ENCODE measurements at regions not wholly inside any gene's neighbourhood (a gene's known extent, or its start where the extent isn't known, plus 50 kb on each side); places are given as distances from the start of the nearest gene placed in this dataset.

GRCh38 chr17:79392598-79392997, 218.3 kb downstream of the RBFOX3 start:
- Histone ChIP-seq H3F3A (ENCODE audit: low read depth) (no peaks in the 10 kb centered on the region), H3K36me3 (ENCODE audit: insufficient read depth, low read length) (no peaks in the 10 kb centered on the region), H3K79me2 (ENCODE audit: insufficient read depth, low read length) (no peaks in the 10 kb centered on the region), H3K27me3 (ENCODE audit: insufficient read depth, low read length, poor library complexity, severe bottlenecking) (no peaks in the 10 kb centered on the region), H3K9me2 (replicated peaks; ENCODE audit: low read depth, low read length) (no peaks in the 10 kb centered on the region), H3K9ac (ENCODE audit: low read depth, low read length, poor library complexity, severe bottlenecking) (no peak overlapping the region), H2AFZ (ENCODE audit: low read length) (no peak overlapping the region), H3K4me3 (ENCODE audit: low read length, poor library complexity, severe bottlenecking) (no peak overlapping the region), H3K9me3 (ENCODE audit: insufficient read depth, low read depth, low read length) (no peaks in the 10 kb centered on the region), H4K20me1 (ENCODE audit: insufficient read depth, low read length, poor library complexity, severe bottlenecking) (no peaks in the 10 kb centered on the region), H3K4me1 (ENCODE audit: insufficient read depth, low read length, poor library complexity, severe bottlenecking) (no peaks in the 10 kb centered on the region), H3K4me2 (ENCODE audit: low read depth, low read length, poor library complexity, severe bottlenecking) (no peak overlapping the region)
- TF ChIP-seq, protein P1, sequence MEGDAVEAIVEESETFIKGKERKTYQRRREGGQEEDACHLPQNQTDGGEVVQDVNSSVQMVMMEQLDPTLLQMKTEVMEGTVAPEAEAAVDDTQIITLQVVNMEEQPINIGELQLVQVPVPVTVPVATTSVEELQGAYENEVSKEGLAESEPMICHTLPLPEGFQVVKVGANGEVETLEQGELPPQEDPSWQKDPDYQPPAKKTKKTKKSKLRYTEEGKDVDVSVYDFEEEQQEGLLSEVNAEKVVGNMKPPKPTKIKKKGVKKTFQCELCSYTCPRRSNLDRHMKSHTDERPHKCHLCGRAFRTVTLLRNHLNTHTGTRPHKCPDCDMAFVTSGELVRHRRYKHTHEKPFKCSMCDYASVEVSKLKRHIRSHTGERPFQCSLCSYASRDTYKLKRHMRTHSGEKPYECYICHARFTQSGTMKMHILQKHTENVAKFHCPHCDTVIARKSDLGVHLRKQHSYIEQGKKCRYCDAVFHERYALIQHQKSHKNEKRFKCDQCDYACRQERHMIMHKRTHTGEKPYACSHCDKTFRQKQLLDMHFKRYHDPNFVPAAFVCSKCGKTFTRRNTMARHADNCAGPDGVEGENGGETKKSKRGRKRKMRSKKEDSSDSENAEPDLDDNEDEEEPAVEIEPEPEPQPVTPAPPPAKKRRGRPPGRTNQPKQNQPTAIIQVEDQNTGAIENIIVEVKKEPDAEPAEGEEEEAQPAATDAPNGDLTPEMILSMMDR (conservative IDR thresholded peaks at IDR 0.05; ENCODE audit: low read length), result no peak
- TF ChIP-seq EZH2phosphoT487 (IDR thresholded peaks at IDR 0.05; ENCODE audit: borderline replicate concordance), result no peak

DNA sequence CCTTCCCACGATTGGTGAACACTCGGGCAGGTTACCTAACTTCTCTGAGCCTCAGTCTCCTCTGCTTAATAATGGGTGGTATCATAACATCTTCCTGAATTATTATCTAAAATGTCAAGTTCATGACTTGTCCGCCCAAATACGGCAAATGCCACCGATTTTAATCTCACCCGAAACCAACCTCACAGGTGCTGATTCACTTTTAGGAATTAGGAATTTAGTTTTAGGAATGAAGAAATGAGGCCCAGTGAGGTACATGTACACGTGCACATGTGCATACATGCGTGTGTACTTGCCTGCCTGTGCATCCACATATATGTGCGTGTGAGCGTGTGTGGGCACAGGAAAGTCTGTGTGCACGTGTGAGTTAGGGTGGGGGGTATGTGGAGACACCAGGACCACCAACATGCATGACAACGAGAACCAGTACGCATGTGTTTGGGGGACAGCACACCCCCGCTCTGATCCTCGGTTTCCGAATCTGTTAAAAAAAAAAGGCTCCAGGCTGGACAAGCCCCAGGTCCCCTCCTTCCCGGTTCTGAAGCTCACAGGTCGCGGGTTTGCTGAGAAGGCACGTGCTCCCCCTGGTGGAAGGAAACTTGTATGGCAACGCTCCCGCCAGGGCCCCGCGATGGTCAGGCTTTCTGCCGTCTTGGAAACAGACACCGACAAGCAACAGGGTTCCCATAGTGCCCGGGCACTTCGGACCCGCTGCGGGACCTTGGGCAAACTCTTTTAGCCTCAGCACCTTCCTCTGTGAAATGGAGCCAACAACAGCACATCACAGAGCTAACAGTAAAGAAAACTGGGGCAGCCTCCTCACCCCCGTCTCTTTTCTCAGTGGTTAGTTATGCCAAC, 219.2 kb downstream of the RBFOX3 start:
- no peak overlapping the region for H3K9ac ChIP-seq (ENCODE audit: low read depth, low read length, poor library complexity, severe bottlenecking)

GRCh38 chr17:79389896-79390295, 221.0 kb downstream of the RBFOX3 start:
- Histone ChIP-seq H3K9me3 (ENCODE audit: insufficient read depth, low read depth, low read length) (no peaks in the 10 kb centered on the region), H3K4me1 (ENCODE audit: insufficient read depth, low read length, poor library complexity, severe bottlenecking) (no peaks in the 10 kb centered on the region), H3K27me3 (ENCODE audit: insufficient read depth, low read length, poor library complexity, severe bottlenecking) (no peaks in the 10 kb centered on the region), H3K79me2 (ENCODE audit: insufficient read depth, low read length) (no peaks in the 10 kb centered on the region), H3K9me2 (replicated peaks; ENCODE audit: low read depth, low read length) (no peaks in the 10 kb centered on the region), H3K4me3 (ENCODE audit: low read length, poor library complexity, severe bottlenecking) (no peak overlapping the region), H4K20me1 (ENCODE audit: insufficient read depth, low read length, poor library complexity, severe bottlenecking) (no peaks in the 10 kb centered on the region), H3K36me3 (ENCODE audit: insufficient read depth, low read length) (no peaks in the 10 kb centered on the region), H2AFZ (ENCODE audit: low read length) (no peak overlapping the region), H3F3A (ENCODE audit: low read depth) (no peaks in the 10 kb centered on the region), H3K4me2 (ENCODE audit: low read depth, low read length, poor library complexity, severe bottlenecking) (no peak overlapping the region), H3K9ac (ENCODE audit: low read depth, low read length, poor library complexity, severe bottlenecking) (no peak overlapping the region)
- no peak for TF ChIP-seq EZH2phosphoT487 (IDR thresholded peaks at IDR 0.05; ENCODE audit: borderline replicate concordance)
- TF ChIP-seq, protein P1 (conservative IDR thresholded peaks at IDR 0.05; ENCODE audit: low read length), result no peak

More for the DNA sequence above, 219.2 kb downstream of the RBFOX3 start:
- H3K4me1 ChIP-seq (ENCODE audit: insufficient read depth, low read length, poor library complexity, severe bottlenecking), result no peaks in the 10 kb centered on the region
- no peaks in the 10 kb centered on the region for H3K36me3 ChIP-seq (ENCODE audit: insufficient read depth, low read length)
- no peaks in the 10 kb centered on the region for H3K27me3 ChIP-seq (ENCODE audit: insufficient read depth, low read length, poor library complexity, severe bottlenecking)
- H3K9me3 ChIP-seq (ENCODE audit: insufficient read depth, low read depth, low read length), result no peaks in the 10 kb centered on the region
- H3K79me2 ChIP-seq (ENCODE audit: insufficient read depth, low read length), result no peaks in the 10 kb centered on the region
- no peaks in the 10 kb centered on the region for H4K20me1 ChIP-seq (ENCODE audit: insufficient read depth, low read length, poor library complexity, severe bottlenecking)
- TF ChIP-seq EZH2phosphoT487 (IDR thresholded peaks at IDR 0.05; ENCODE audit: borderline replicate concordance), result no peak
- TF ChIP-seq, protein P1 (conservative IDR thresholded peaks at IDR 0.05; ENCODE audit: low read length), result peak; percentile 85
- H3F3A ChIP-seq (ENCODE audit: low read depth), result no peaks in the 10 kb centered on the region
- H3K4me2 ChIP-seq (ENCODE audit: low read depth, low read length, poor library complexity, severe bottlenecking), result no peak overlapping the region
- no peak overlapping the region for H3K4me3 ChIP-seq (ENCODE audit: low read length, poor library complexity, severe bottlenecking)
- H3K9me2 ChIP-seq (replicated peaks; ENCODE audit: low read depth, low read length), result no peaks in the 10 kb centered on the region
- no peak overlapping the region for H2AFZ ChIP-seq (ENCODE audit: low read length)
